ENCODE measurements at regions not wholly inside any gene's neighbourhood (a gene's known extent, or its start where the extent isn't known, plus 50 kb on each side); places are given as distances from the start of the nearest gene placed in this dataset.

DNA sequence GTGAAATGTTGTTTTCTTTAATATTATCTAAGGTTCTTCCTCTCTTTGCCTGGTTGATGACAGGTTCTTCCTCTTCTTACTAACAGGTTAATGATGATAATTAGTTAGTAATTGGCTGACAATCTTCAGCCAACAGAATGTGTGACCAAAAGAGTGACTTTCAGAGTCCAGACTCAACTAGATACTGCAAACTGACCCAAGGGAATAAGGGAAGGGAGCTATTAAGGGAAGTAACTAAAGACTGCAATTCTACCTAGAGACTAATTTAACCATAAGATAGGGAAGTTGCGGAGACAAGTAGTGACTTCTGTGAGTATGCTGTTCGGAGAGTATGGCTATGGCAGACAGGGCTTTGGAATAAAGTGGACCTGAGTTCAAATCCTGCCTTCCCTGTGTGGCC lies 127.3 kb upstream of the TACR1 start:
- no peaks in the 10 kb centered on the region for H3K9me2 ChIP-seq (replicated peaks; ENCODE audit: insufficient read depth)
- H3K36me3 ChIP-seq (replicated peaks; ENCODE audit: insufficient read depth, low read depth): no peaks in the 10 kb centered on the region
- no peak overlapping the region for H3K27ac ChIP-seq
- DNase-seq (ENCODE audit: low spot score): no peak
- 83% methylated on average over 2 of the region's 2 CpGs for WGBS (ENCODE audit: low lambda C conversion rate, missing lambda C conversion rate)
- no peaks in the 10 kb centered on the region for H4K20me1 ChIP-seq (ENCODE audit: insufficient read depth, poor library complexity, severe bottlenecking)
- no peak overlapping the region for H3K4me3 ChIP-seq
- H3K9me3 ChIP-seq (ENCODE audit: low read depth): no peaks in the 10 kb centered on the region
- TF ChIP-seq EZH2phosphoT487 (IDR thresholded peaks at IDR 0.05; ENCODE audit: low read depth, severe bottlenecking, unreplicated experiment) (no peak), EZH2 (IDR thresholded peaks at IDR 0.05; ENCODE audit: borderline replicate concordance) (no peak)
- TF ChIP-seq, protein P1, sequence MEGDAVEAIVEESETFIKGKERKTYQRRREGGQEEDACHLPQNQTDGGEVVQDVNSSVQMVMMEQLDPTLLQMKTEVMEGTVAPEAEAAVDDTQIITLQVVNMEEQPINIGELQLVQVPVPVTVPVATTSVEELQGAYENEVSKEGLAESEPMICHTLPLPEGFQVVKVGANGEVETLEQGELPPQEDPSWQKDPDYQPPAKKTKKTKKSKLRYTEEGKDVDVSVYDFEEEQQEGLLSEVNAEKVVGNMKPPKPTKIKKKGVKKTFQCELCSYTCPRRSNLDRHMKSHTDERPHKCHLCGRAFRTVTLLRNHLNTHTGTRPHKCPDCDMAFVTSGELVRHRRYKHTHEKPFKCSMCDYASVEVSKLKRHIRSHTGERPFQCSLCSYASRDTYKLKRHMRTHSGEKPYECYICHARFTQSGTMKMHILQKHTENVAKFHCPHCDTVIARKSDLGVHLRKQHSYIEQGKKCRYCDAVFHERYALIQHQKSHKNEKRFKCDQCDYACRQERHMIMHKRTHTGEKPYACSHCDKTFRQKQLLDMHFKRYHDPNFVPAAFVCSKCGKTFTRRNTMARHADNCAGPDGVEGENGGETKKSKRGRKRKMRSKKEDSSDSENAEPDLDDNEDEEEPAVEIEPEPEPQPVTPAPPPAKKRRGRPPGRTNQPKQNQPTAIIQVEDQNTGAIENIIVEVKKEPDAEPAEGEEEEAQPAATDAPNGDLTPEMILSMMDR (IDR thresholded peaks at IDR 0.05; ENCODE audit: poor library complexity): no peak
- no peak overlapping the region for H2AFZ ChIP-seq
- H3K79me2 ChIP-seq: no peaks in the 10 kb centered on the region
- no peaks in the 10 kb centered on the region for H3K4me1 ChIP-seq (ENCODE audit: insufficient read depth)
- H3K4me2 ChIP-seq: no peak overlapping the region
- no peaks in the 10 kb centered on the region for H3K27me3 ChIP-seq

DNA sequence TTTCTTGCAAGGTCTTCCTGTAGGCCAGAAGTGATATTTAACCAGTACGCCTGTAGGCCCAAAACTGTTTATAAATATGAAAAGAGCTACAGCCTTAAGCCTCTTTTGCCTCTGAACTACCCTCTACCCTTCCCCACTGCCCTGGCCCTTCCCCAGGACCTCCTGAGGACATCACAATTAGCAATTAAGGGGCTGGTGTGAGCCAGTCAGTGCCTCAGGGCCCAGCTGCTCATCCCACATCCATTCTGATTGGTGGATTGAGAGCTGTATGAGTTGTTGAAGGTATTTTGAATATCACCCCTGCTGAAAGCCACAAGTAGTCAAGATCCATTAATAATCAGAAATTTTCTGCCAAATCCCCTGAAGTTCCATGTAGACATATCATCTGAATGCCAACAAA lies 126.3 kb upstream of the TACR1 start:
- WGBS (ENCODE audit: low lambda C conversion rate, missing lambda C conversion rate): 95% methylated on average over 1 of the region's 1 CpG
- no peaks in the 10 kb centered on the region for H3K9me3 ChIP-seq (ENCODE audit: low read depth)
- no peak for DNase-seq (ENCODE audit: low spot score)
- no peak overlapping the region for H2AFZ ChIP-seq
- TF ChIP-seq EZH2phosphoT487 (IDR thresholded peaks at IDR 0.05; ENCODE audit: low read depth, severe bottlenecking, unreplicated experiment) (no peak), EZH2 (IDR thresholded peaks at IDR 0.05; ENCODE audit: borderline replicate concordance) (no peak)
- TF ChIP-seq, protein P1 (IDR thresholded peaks at IDR 0.05; ENCODE audit: poor library complexity): no peak
- H3K9me2 ChIP-seq (replicated peaks; ENCODE audit: insufficient read depth): no peaks in the 10 kb centered on the region
- no peak overlapping the region for H3K27ac ChIP-seq
- H3K4me1 ChIP-seq (ENCODE audit: insufficient read depth): no peaks in the 10 kb centered on the region
- H3K4me2 ChIP-seq: no peak overlapping the region
- no peaks in the 10 kb centered on the region for H3K27me3 ChIP-seq
- no peaks in the 10 kb centered on the region for H4K20me1 ChIP-seq (ENCODE audit: insufficient read depth, poor library complexity, severe bottlenecking)
- H3K79me2 ChIP-seq: no peaks in the 10 kb centered on the region
- H3K36me3 ChIP-seq (replicated peaks; ENCODE audit: insufficient read depth, low read depth): no peaks in the 10 kb centered on the region
- no peak overlapping the region for H3K4me3 ChIP-seq

DNA sequence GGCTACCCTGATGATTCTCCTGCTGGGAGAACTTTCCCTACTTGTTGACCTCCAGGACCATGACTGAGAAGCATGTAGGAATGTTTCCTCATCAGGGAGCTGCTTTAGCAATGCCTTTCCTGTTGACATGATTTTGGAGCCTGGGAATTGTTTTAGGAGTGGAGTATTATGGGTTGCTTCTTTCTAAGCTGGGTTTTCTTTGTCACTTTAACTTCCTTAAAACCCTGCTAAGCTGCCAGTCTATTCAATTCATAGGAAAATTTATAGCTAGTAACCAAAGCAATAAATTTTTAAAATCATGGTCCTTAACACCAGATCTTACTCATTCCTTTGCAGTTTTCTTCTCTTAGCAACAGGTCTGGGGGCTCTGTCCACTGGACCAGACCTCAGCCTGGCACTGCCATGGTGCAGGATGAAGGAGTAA lies 125.6 kb upstream of the TACR1 start:
- Histone ChIP-seq H3K9me3 (ENCODE audit: low read depth) (no peaks in the 10 kb centered on the region), H3K4me1 (ENCODE audit: insufficient read depth) (no peaks in the 10 kb centered on the region), H3K4me2 (no peak overlapping the region), H3K9me2 (replicated peaks; ENCODE audit: insufficient read depth) (no peaks in the 10 kb centered on the region), H2AFZ (no peak overlapping the region), H3K4me3 (no peak overlapping the region), H3K27me3 (no peaks in the 10 kb centered on the region), H4K20me1 (ENCODE audit: insufficient read depth, poor library complexity, severe bottlenecking) (no peaks in the 10 kb centered on the region), H3K36me3 (replicated peaks; ENCODE audit: insufficient read depth, low read depth) (no peaks in the 10 kb centered on the region), H3K79me2 (no peaks in the 10 kb centered on the region), H3K27ac (no peak overlapping the region)
- TF ChIP-seq EZH2phosphoT487 (IDR thresholded peaks at IDR 0.05; ENCODE audit: low read depth, severe bottlenecking, unreplicated experiment) (no peak), EZH2 (IDR thresholded peaks at IDR 0.05; ENCODE audit: borderline replicate concordance) (no peak)
- TF ChIP-seq, protein P1 (IDR thresholded peaks at IDR 0.05; ENCODE audit: poor library complexity): no peak
- DNase-seq (ENCODE audit: low spot score): no peak

DNA sequence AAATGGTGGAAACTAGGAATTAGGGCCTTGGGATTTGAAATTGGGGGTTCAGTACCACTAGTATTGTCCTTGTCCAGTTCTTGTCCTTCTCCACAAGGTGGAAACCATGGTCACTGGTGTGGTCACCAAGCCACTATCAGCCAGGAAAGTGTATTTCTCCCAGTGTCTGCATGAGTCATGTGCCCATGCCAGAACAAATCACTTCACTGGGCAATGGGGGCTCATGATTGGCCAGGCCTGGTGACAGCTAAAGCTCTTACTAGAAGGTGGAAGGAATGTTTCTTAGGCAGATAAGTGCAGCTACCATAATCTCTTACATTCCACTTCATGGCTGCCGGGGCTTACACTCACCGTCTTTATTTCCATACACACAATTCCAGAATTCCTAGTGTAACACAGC lies 124.8 kb upstream of the TACR1 start:
- H4K20me1 ChIP-seq (ENCODE audit: insufficient read depth, poor library complexity, severe bottlenecking): no peaks in the 10 kb centered on the region
- no peak overlapping the region for H3K4me2 ChIP-seq
- WGBS (ENCODE audit: low lambda C conversion rate, missing lambda C conversion rate): 81% methylated on average over 2 of the region's 2 CpGs
- H3K9me3 ChIP-seq (ENCODE audit: low read depth): no peaks in the 10 kb centered on the region
- H3K79me2 ChIP-seq: no peaks in the 10 kb centered on the region
- no peak overlapping the region for H2AFZ ChIP-seq
- H3K9me2 ChIP-seq (replicated peaks; ENCODE audit: insufficient read depth): no peaks in the 10 kb centered on the region
- no peak overlapping the region for H3K4me3 ChIP-seq
- no peak for DNase-seq (ENCODE audit: low spot score)
- no peaks in the 10 kb centered on the region for H3K27me3 ChIP-seq
- no peaks in the 10 kb centered on the region for H3K4me1 ChIP-seq (ENCODE audit: insufficient read depth)
- H3K36me3 ChIP-seq (replicated peaks; ENCODE audit: insufficient read depth, low read depth): no peaks in the 10 kb centered on the region
- TF ChIP-seq EZH2phosphoT487 (IDR thresholded peaks at IDR 0.05; ENCODE audit: low read depth, severe bottlenecking, unreplicated experiment) (no peak), EZH2 (IDR thresholded peaks at IDR 0.05; ENCODE audit: borderline replicate concordance) (no peak)
- TF ChIP-seq, protein P1 (IDR thresholded peaks at IDR 0.05; ENCODE audit: poor library complexity): no peak
- no peak overlapping the region for H3K27ac ChIP-seq
